ENCODE measurements at regions not wholly inside any gene's neighbourhood (a gene's known extent, or its start where the extent isn't known, plus 50 kb on each side); places are given as distances from the start of the nearest gene placed in this dataset.

- in situ Hi-C loops (cut with HindIII; ENCODE audit: low pct_ligation_motif_present, low pct_unique_long_range_greater_than_20kb, low sequenced_read_pairs), result no loop called here
- no peak for DNase-seq
These were observed 81.3 kb upstream of the SOX9 start for GRCh38 chr17:72039490-72039889.

DNA sequence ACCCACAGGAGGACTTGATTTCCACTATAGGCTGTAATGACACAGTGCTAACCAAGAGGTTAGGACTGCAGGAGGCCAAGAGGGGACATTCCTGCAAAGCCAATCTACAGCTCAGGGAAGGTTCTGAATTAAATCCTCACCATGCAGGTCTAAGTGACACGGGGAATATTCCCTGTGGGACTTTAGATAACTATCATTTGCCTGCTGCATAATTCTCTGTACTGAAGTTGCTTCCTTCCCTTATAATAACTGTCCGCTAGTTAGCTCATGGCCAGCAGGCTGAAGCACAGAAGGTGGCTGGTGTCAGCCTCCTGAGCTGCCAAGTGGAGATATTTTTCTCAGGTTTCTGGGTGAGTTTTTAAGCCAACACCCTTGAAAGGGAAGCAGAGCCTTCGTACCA is 74.6 kb upstream of the SOX9 start:
- in situ Hi-C loops (cut with HindIII; ENCODE audit: low pct_ligation_motif_present, low pct_unique_long_range_greater_than_20kb, low sequenced_read_pairs), result no loop called here

DNA sequence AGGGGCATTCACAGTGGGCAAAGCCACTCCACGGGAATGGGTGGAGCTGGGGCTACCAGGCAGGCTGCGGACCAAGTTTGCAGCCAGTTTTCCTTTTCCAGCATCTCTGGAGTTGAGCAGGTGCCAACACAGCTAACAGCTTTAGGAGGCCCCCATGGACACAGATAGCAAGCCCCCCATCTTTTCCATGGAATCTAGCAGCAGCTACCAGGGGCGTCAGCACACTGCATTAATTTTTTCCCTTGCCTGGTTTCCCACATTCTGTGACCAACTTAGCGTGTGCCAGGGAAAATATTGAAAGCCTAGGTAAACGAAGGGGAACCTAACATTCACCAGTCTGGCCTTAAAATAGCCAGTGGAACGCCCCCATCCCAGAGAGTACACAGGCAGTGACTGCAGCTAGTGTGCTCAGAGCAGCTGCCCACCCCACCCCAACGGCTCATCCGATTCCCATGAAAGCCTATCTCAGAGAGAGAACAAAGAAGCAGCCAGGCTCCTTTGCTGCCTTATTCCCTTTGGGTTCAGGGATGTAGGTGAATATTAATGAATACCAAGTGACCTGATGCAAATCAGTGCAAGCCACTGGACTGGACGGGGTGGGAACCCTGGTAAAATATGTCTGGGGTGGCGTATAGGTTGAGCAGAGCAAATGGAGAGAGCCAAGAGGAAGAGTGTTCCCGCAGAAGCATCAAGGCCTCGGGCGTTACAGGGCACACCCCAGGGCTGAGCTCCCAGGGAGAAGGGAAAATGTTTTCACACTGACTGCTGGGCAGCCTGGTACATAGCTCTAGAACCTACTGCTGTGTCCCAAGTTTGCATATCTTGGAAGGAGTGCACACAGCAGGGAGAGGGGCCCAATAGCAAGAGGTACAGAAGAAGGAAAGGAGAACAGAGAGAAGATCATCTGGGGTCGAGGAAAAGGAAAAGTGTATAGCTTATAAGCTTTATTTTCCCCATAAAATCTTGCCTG is 73.9 kb upstream of the SOX9 start:
- no peak for DNase-seq
- in situ Hi-C loops (cut with HindIII; ENCODE audit: low pct_ligation_motif_present, low pct_unique_long_range_greater_than_20kb, low sequenced_read_pairs), result no loop called here

More for the DNA sequence above, 74.6 kb upstream of the SOX9 start:
- DNase-seq, result no peak

DNA sequence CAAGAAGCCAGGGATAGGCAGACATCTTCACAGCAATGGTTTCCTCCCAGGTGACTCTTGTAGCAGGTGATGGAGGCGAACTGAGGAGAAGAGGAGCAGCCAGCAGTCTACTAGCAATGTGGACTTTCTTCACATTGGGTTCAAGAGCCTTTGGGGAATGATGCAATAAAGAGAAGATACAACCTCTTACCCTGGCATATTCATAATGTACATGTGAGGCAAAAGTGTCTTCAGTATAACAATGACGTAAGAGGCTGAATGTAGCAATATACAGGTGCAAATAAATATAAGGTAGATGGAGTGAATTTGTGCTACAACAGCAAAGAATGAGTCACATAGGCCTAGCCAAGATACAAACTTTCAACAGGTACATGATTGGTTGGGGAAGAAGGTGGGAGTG is 70.9 kb upstream of the SOX9 start:
- in situ Hi-C loops (cut with HindIII; ENCODE audit: low pct_ligation_motif_present, low pct_unique_long_range_greater_than_20kb, low sequenced_read_pairs), result no loop called here
- DNase-seq, result no peak

DNA sequence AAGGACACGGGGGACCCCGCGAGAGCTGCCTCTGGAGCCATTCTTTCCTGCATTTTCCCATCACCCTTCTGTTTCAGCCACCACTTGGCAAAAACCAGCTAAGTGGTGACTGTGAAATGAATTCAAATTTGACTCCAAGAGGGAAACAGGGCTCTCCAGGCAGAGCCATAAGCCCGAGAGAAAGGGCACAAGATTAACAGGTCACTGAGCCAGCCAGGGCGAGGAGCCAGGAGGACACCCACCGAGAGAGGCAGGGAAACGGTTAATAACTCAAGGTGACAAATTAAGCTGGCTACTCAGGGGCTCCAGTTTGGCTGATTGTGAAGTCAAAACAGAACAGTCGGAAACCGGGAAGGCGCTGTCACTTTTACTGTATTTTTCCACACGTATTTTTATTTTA is 67.8 kb upstream of the SOX9 start:
- in situ Hi-C loops (cut with HindIII; ENCODE audit: low pct_ligation_motif_present, low pct_unique_long_range_greater_than_20kb, low sequenced_read_pairs), result no loop called here
- DNase-seq, result no peak

DNA sequence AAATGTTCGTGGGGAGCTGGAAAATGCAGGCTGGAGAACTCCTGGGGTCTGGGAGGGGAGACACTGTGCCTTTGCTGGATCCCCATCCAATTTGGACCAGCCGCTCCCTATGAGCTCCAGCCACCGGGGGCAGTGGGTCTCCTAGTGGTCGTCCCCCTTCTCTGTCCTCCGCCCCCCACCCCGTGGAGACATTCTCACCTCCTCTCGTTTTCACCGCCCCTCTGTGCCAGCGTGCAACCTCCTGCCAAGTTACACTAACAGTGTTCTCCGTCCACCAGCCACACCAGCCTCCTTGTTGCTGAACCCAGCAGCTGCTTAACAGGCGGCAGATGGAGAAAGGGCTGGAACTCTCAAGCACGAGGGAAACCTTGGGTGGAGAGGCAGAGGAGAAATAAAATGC is 67.4 kb upstream of the SOX9 start:
- in situ Hi-C loops (cut with HindIII; ENCODE audit: low pct_ligation_motif_present, low pct_unique_long_range_greater_than_20kb, low sequenced_read_pairs), result no loop called here
- DNase-seq, result no peak

- DNase-seq, result no peak
- in situ Hi-C loops (cut with HindIII; ENCODE audit: low pct_ligation_motif_present, low pct_unique_long_range_greater_than_20kb, low sequenced_read_pairs), result no loop called here
These were observed 64.7 kb upstream of the SOX9 start for GRCh38 chr17:72056155-72056554.

GRCh38 chr17:72056727-72057290 is 64.0 kb upstream of the SOX9 start:
- in situ Hi-C loops (cut with HindIII; ENCODE audit: low pct_ligation_motif_present, low pct_unique_long_range_greater_than_20kb, low sequenced_read_pairs), result no loop called here
- DNase-seq, result no peak

GRCh38 chr17:72060084-72060483 is 60.7 kb upstream of the SOX9 start:
- DNase-seq, result no peak

GRCh38 chr17:72063262-72063661 is 57.6 kb upstream of the SOX9 start:
- in situ Hi-C loops (cut with HindIII; ENCODE audit: low pct_ligation_motif_present, low pct_unique_long_range_greater_than_20kb, low sequenced_read_pairs), result no loop called here
- no peak for DNase-seq

More at GRCh38 chr17:72060084-72060483, 60.7 kb upstream of the SOX9 start:
- in situ Hi-C loops (cut with HindIII; ENCODE audit: low pct_ligation_motif_present, low pct_unique_long_range_greater_than_20kb, low sequenced_read_pairs), result no loop called here

- in situ Hi-C loops (cut with HindIII; ENCODE audit: low pct_ligation_motif_present, low pct_unique_long_range_greater_than_20kb, low sequenced_read_pairs), result no loop called here
These were observed 56.9 kb upstream of the SOX9 start for GRCh38 chr17:72063756-72064450.

GRCh38 chr17:72064606-72065193 is 56.1 kb upstream of the SOX9 start:
- DNase-seq, result no peak
- in situ Hi-C loops (cut with HindIII; ENCODE audit: low pct_ligation_motif_present, low pct_unique_long_range_greater_than_20kb, low sequenced_read_pairs), result no loop called here

More at GRCh38 chr17:72063756-72064450, 56.9 kb upstream of the SOX9 start:
- no peak for DNase-seq

DNA sequence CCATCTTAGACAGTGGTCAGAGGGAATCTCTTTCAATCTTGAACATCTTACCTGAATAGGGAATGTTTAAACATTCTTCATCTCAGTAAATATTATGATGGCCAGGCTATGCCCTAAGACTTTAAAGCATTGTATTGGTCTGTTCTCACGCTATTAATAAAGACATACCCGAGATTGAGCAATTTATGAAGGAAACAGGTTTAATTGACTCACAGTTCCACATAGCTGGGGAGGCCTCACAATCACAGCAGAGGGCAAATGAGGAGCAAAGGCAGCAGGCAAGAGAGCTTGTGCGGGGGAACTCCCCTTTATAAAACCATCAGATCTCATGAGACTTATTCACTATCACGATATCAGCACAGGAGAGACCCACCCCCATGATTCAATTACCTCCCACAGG is 55.3 kb upstream of the SOX9 start:
- DNase-seq, result no peak
- in situ Hi-C loops (cut with HindIII; ENCODE audit: low pct_ligation_motif_present, low pct_unique_long_range_greater_than_20kb, low sequenced_read_pairs), result no loop called here

GRCh38 chr17:72068643-72069042 is 52.2 kb upstream of the SOX9 start:
- no peak for DNase-seq
- in situ Hi-C loops (cut with HindIII; ENCODE audit: low pct_ligation_motif_present, low pct_unique_long_range_greater_than_20kb, low sequenced_read_pairs), result no loop called here

DNA sequence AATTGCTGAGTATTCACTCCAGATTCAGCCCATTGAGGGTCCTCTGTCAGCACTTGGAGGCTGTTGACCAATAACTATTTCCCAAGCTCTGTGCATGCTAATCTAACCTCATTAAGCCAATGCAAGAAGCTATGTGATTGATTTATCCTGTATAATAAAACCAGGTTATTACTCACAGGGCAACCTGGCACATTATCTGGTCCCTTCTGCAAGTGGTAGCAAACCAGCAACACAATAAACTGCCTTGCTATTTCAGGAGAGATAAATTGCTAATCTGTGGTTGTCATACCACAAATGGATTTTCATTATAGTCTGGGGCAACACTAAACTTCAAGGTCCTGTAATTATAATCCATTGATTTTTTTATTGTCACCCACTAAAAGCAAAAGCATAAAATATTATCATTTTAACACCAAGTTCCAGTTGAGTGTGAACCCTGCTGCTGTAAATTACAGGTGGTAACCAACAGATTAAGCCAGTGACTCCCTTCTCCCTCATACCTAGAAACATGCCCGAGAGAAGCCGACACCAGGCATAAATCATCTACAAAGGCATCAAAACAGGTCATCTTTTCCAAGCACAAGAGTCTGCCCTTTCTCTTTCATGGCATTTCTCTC is 51.1 kb upstream of the SOX9 start:
- in situ Hi-C loops (cut with HindIII; ENCODE audit: low pct_ligation_motif_present, low pct_unique_long_range_greater_than_20kb, low sequenced_read_pairs), result no loop called here

More for the DNA sequence above, 51.1 kb upstream of the SOX9 start:
- no peak for DNase-seq
